Fibroblast of skin of scalp (primary cell): ENCODE measurements at regions not wholly inside any gene's neighbourhood (a gene's known extent, or its start where the extent isn't known, plus 50 kb on each side); places are given as distances from the start of the nearest gene placed in this dataset.
A peak's percentile ranks its signal among the peaks of the same experiment; 100 is the strongest.

Source experiments
- DNase-seq: peaks from one replicate; pipeline ENCODE4 v3.0.0-alpha.2; 2013

DNA sequence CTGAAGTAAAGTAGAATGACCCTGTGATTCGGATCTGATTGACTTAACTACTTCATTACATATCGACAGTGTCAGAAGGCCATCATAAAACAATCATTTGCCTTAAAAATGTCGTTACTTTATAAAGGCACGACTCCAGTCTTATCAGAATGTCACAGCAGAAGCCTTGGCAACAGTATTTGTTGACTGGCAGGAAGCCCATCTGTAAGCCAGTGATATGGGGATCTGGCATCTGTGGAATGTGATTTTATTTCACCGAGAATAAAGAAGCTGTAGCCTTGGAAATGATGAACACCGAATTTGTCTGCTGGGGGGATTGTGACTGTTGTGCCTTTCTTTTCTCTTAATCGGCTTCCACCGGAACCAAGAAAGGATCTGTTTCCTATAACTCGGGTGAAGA lies 362.5 kb downstream of the TDRD3 start:
- peak; percentile 10 for DNase-seq

DNA sequence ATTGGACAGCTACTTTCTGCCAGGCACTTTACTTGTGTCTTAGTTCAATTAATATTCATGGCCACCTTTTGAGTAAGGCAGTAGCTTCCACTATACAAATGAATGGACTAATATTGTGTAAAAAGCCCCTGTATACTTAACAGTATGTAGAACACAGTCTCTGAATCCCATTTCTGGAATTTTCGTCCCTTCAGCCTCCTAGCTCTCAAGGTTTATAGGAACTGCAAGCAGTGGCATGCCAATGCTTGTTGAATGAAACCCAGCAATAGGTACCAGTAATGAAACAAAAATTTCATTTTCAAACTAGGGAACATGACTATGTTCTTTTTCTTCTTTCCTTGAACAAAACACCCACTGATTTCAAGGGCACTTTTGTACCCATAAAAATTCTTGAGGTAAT lies 361.6 kb downstream of the TDRD3 start:
- no peak for DNase-seq

DNA sequence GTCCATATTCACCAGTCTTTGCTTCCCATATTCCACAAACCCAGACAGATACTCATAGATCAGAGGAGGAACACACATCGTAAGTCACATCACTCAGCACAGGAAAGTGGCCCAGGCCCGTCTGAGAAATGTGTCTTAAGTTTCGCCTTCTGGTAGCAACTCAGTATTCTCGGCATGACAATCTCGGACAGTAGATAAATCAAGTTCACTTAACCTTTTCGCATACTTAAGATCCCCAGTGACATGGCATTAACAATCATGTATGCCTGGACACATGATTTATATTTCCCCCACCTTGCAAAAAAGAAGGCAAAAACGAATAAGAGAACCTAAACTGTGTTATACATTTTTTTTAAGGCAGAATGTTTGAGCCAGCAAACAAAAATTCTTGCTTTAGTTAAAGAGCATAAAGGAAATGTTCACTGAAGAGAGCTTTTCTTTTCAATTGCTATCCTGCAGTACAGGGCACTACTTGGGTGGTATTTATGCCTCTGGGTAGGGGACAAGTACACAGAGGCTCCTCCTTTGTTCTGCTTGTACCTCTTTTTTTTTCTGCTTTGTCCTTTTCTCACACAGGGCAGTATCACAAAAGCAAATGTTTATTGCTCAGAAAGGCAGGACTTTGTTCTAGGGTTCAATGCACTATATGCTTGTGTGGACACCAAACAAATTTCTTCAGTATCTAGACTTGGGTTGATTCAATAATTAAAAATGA lies 360.6 kb downstream of the TDRD3 start:
- DNase-seq: no peak

DNA sequence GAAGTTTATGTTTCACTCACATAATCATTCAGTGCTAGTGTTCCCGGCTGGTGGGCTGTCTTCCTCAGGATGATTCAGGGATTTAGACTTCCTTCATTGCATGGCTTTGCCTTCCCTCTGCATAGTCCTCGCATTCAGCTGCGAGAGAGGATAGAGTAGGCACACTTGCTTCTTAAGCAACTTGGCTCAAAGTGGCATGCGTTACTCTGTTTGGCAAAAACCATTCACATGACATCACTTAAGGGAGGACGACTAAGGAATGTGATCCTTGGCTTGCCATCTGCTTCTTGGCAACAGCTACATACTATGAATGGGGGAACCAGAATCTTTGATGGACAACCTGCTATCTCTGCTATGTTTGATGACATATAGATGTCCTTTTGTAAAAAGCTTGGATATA lies 359.3 kb downstream of the TDRD3 start:
- no peak for DNase-seq

DNA sequence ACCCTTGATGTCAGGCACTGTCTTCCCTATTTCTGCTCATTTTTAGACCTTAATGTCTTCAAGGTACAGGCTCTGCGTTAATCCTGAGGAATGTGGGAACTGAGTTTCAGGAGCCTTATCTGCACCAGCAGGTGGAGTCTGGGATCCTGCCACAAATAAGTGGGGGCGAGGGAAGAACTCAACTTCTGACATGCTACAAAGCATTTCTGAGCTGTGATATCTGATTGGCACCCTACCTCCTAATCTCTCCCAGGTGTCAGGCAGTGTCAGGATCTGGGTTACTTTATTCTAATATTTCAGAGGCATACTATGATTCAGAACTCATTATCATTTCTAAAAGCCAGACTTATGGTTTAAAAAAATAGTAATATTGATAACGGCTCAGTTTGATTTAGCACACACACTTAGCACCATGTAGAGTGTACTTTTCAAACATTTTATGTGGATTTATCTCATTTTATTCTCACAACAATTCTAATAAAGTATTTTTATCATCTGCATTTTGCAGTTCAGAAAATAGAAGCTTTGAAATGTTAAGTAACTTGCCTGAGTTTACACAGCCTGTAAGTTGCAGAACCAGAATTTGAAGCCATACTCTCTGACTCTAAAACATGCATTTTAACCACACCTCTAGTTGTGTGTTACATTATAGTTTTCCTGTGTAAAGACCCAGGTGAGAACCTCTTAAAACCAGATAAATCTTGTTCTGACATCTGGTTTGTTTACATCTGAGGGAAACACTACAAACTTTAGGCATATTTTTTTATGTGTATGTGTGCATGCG lies 358.6 kb downstream of the TDRD3 start:
- no peak for DNase-seq

DNA sequence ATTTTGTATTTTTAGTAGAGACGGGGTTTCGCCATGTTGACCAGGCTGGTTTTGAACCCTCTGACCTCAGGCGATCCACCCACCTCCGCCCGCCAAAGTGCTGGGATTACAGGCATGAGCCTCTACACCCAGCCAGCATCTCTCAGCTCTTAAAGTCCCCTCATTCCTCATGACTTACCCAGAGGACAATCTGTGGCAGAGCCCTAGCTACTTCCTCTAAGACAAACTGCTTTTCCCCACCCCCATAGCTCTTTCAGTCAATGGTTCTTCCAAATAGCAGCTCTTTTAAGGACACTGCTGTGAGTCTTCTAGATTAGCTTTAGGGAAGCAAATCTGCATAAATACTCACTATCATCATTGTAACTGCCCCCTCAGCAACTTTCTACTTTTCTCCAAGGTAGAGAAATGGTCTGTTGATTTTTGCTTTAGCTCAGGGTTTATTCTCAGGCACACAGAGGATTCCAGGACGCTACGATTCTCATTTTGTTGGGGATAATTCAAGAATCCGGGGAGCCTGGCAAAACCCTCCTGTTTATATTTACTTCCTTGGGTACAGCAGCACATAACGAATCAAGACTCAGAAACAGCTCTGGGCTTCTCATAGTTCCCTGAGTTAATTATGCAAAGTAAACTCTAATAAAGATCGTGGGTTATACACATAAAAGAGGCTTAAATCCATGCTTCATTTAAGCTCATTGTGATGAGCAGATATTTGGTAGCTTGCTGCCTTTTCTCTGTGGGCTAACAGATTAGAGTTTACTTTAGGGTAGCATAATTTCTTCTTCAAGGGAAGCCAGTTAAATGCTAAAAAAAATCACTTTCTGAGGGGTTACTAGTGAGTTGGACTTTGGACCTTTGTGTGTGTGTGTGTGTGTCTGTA lies 357.4 kb downstream of the TDRD3 start:
- no peak for DNase-seq

DNA sequence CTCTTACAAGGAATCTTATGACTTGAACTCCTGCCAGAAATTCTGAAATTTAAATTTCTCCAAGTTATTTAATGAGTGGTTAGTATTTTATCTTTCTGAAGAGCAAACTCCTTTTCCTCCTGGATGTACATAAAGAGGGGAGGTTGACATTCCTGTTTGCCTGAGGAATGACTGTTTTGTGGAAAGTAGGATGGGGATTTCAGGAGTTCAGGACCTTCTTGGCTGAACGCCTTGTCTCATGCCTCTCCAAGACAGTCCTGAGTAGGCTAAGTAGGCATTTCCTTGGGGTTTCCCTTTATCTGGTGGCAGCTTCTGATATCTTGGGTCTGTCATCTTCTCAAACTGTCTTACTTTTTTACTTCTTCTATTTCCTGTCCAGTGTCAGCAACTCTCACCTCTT lies 356.6 kb downstream of the TDRD3 start:
- DNase-seq: no peak

DNA sequence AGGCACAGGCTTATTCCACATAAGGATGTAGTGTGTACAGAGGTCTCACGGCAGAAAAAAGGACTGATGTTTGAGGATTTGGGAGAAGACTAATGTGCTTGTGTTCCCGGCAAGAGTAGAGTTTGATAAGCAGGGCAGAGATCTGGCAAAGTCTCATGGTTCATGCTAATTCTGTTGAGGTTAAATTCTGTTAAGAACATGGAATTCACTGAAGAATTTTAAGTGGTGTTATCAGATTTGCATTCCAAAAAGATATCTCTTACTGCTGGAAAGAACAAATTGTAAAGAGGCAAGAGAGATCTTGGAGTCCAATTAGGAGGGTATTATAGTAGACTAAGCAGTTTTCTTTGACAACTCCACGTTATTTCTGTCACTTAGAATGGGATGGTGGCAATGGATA lies 348.3 kb downstream of the TDRD3 start:
- DNase-seq: no peak

DNA sequence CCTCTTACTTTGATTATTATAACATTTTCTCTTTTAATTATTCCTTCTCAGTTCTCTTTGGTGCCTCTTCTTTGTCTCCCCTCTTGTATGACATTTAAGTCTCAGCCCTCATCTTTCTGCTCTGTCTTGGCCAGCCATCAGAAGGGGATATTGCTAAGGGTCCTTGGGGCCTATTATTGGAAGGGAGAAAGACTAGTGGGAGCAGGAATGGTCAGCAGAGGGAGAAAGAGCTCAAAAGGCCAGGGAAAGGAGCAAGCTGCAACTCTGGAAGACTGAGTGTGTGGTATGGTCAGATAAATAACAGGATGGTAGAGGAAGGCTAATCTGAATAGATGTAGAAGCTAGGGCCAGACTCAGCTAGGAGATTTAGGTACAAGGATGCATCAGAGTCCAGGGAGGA lies 336.9 kb downstream of the TDRD3 start:
- DNase-seq: no peak

DNA sequence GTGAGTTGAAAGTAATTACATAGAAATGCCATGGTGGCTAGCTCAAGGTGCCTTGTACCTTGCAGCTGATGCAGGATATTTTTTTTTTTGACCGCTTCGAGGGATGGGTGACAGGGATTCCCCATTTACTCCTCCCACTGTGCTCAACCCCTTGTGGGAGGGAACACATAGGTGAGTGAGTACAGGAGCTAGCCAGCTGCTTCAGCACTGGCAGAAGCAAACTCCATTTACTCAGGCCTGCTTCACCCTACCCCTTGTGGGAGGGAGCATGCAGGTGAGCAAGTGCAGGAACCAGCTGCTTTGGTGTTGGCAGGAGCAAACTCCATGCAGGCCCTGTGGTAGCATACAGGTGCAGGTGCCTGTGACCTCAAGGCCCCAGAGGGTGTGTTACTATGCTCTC lies 330.1 kb downstream of the TDRD3 start:
- DNase-seq: no peak

DNA sequence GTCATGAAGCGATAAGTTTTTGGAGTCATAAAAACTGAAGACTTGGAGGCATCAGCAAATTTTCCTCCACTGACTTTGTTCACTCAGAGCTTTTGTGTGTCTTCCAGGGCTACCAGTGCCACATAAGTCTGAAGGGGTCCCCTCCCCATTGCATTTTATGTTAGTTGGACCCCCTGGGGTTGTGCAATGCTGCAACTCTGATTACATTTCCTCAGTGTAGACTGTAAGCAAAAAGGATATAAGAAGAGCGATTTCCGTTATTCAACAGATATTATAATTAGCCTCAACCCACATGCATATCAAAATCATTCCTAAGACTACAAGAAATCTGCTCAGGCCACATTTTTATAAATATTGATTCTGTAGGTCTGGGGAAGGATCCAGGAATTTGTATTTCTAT lies 324.0 kb downstream of the TDRD3 start:
- no peak for DNase-seq

DNA sequence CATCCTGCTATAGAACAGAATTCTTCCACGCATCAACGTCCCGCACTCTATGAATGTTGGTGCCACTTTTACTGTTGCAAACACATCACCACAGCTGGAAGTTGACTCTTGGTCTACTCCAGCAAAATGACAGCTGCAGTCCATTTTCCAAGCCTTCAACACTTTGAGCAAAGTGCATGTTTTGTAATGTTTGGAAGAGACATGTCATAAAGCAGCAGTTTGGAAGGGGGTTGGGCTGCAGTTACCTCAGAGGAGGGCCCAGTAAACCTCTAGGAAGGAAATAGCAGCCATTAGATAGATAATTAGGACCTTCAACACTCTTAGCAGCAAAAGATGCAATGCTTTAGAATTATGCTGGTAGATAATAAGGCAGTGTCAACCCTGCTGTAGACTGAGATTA lies 323.6 kb downstream of the TDRD3 start:
- DNase-seq: no peak

DNA sequence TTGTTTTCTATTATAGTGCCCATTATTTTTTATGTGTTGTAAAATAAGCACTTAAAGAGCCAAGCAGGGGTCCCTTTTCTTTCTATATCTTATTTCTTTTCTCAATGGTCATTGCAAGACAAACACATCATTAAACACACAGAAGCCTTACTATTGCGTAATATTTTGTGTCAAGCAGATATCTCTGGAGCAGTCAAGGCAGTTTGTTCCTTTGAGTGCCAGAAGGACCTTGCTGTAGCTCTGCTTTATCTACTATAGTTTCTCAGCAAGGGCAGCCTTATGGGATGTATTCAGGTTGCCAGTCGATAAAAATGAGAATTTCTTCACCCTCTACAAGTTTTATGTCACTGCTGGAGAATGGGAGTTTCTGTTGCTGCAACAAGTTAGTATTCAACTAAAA lies 319.3 kb downstream of the TDRD3 start:
- no peak for DNase-seq

DNA sequence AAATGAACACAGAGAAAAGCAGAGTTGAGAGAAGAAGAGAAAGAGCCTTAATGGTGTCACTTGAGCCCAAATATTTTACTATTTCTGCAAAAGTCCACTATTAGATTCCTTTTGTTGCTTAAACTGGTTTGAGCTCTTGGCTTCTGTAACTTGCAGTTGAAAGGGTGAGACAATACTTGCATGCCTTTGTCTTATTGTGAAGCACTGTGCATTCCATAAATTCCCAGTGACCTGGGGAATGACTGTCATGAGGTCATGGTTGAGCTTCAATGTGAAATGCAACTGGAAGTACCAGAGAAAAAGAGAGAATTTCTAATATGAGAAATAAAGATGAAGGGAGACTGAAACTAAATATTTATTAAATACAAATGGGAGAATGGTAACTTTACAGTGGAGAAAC lies 310.9 kb downstream of the TDRD3 start:
- no peak for DNase-seq

DNA sequence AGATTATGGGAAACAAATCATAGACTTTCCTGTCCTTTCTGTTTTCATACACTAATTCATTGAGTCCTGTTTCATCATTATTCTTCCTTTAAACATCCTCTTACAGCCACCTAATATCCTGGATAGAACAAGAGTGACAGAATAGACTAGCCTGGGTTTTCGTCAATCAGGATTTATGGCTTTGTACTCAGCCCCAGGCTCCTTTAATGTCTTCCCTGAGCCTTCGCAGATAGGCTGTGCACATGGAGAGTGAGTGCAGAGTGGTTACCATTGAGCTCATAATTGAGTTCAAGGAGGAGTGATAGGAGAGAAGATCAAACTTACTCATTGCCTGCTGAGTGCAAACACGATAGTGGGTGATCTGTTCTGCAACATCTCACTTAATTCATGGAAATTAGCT lies 304.9 kb downstream of the TDRD3 start:
- DNase-seq: no peak

DNA sequence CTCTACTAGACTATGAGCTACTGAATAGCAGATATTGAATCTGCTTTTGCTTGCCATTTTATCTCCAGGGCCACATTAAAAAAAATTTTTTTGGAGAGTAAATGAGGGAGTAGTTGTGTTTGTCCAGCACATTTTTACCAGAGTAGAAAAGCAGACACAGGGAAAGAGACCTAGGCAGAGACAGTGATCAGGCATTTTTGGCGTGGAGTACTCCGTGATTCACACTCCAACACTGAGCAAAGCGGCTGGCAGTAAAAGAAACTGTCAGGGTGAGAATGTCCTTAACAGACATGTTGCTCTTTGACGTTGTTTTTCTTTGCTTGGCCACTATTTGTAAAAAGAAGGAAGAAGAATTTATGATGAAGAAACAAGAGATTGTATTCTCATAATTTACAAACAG lies 304.0 kb downstream of the TDRD3 start:
- no peak for DNase-seq

DNA sequence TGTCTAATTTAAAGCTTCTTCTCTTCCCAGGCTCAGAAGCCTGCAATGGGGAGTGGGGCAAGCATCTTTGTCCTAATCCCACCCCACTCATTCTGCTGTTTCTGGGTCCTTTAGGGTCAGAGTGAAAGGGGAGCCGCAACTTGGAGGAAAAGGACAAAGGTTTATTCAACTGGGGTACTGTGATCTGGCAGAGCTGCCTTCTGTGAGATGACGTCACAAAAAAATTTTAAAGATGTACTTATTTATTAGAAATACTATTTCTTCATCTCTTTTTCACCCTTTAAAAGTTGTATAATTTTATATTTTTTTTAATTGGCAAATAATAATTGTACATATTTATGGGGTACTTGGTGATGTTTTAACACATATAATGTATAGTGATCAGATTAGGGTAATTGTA lies 302.6 kb downstream of the TDRD3 start:
- no peak for DNase-seq

DNA sequence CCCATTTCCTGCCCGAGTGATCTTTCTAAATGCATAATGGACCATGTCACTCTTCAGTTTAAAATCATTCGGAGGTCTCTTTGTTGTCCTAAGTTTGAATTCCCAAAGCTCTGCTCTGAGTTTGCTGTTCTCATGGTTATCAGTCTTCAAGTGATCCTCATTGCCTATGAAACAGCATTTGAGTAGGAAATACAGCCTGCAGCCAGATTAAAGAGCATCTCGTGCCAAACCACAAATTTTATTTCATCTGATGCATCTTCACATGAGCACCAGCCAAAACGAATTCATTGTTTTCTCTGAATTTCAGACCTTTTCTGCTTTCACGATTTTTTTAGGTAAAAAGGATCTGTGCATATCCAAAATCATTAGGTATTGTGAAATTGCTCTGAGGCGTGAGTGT lies 299.6 kb downstream of the TDRD3 start:
- no peak for DNase-seq

DNA sequence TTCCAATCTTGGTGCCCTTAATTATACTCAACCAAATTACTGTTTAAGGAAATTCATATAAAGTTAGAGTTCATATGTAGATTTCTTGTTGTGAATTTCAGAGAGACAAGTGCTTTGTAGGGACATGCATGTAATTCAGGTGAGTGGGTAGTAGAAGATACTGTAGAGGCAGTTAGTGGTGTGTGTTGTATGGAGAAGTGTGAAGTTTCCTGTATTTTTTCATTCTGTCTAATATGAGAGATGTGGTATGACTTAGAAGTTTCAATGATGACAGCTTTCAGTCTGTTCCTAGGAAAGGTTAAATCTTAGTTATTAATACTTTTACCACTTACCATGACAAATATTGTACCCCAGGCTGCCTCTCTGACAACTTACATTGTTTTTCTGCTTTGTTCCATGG lies 294.2 kb downstream of the TDRD3 start:
- DNase-seq: no peak

DNA sequence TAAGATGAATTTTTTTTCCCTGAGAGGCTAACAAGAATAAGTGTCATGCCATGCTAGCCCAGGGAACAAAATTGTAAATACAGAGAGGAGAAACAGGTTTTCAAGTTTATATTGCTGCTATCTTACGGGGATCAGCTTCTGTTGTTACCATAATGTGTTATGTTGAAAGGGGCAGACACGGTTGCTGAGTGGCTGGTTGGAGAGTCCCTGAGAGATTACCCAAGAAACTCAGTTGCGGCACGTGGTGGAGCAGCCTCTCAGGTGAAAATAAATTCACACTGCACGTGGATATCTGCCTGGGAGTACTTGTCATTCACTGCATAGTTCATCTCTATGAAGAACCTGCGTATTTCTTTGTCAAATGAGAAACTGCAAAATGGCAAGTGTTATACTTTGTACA lies 293.6 kb downstream of the TDRD3 start:
- DNase-seq: no peak

DNA sequence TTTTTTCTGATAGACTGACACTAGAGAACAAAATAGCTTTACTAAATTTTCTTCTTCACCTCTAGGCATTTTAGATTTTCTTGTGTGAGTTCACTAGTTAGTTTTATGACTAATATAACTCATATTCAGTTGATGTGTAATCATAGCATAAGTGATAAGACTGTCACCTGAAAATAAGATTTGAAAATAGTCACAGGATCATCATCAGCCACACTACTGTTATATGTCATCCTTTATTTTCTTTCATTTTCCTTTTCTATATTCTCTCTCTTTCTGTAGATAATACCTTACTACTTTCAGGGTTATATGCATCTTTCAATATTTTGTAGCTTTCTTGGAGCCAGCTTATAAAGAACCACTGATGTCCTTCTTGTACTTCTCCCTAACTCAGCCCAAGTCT lies 292.6 kb downstream of the TDRD3 start:
- no peak for DNase-seq

DNA sequence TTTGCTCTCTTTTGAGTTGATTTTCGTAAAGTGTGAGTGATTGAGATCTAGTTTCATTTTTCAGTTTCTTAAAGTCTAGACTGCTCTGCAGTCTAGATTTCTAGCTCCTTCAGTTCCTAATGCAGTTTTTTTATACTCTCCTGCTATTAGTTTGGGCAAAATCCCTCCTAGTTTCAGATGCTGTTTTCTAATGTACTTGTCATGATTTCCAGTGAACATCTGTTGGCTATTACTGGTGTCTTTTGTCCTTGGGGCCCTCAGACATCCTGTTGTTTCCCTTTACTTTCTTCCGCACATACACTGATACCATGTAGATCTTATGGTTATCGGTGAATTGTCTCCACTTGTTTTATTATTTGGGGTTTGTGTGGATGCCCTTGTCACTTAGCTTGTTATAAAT lies 292.1 kb downstream of the TDRD3 start:
- DNase-seq: no peak

DNA sequence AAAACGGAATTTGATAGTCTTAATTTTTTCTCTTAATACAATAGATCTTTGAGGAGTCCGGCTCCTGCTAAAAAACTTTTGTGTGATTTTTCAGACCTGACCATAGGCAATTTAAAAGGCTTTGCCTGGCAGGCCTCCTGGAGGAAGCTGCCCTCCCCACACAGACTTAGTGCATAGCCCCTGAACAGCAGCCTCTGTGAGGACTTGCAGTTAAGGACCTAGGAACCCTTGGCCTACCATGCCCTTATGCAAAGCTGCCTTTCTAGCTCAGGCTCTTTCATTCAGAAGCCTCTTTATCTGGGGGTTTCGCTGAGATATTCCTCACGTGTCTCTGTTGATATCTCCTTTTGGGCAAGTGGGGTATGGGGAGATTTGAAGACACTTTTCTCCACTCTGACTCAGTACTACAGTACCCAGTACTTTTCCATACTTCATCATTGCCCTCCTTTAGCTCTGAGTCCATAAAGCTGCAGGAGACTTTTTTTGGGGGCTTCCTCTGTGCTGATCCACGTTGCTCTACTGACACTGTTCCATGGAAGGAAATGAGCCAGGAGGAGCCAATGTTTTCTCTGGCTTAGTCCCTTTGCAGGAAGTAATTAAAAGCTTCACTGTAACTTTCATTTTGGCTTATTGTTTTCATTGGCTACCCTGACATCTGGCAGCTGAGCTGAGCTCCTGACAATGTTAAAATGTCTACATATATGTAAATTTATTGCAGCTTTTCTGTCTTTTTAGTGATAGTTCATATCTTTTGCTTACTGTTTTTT lies 283.1 kb downstream of the TDRD3 start:
- no peak for DNase-seq
